Myocyte (in vitro differentiated cells): ENCODE measurements at regions not wholly inside any gene's neighbourhood (a gene's known extent, or its start where the extent isn't known, plus 50 kb on each side); places are given as distances from the start of the nearest gene placed in this dataset.

Source experiments
- DNase-seq: peaks from one replicate; pipeline ENCODE4 v3.0.0-alpha.2; 2012; ENCODE audit warnings: low read depth

- DNase-seq: no peak
These were observed 160.8 kb downstream of the FBXO8 start for GRCh38 chr4:174122705-174123104.

- peak; percentile 81 for DNase-seq
These were observed 162.8 kb downstream of the FBXO8 start for GRCh38 chr4:174120446-174121295.

GRCh38 chr4:174119830-174120229 is 163.6 kb downstream of the FBXO8 start:
- no peak for DNase-seq

GRCh38 chr4:174119051-174119450 is 164.4 kb downstream of the FBXO8 start:
- peak; percentile 16 for DNase-seq

GRCh38 chr4:174118171-174118570 is 165.3 kb downstream of the FBXO8 start:
- no peak for DNase-seq

GRCh38 chr4:174117445-174117844 is 166.0 kb downstream of the FBXO8 start:
- no peak for DNase-seq

GRCh38 chr4:174116021-174116420 is 167.4 kb downstream of the FBXO8 start:
- no peak for DNase-seq

- no peak for DNase-seq
These were observed 172.0 kb downstream of the FBXO8 start for GRCh38 chr4:174111422-174111821.

- DNase-seq: no peak
These were observed 173.3 kb downstream of the FBXO8 start for GRCh38 chr4:174110180-174110579.

GRCh38 chr4:174107746-174108354 is 175.6 kb downstream of the FBXO8 start:
- no peak for DNase-seq

GRCh38 chr4:174105202-174105601 is 178.3 kb downstream of the FBXO8 start:
- DNase-seq: no peak

- no peak for DNase-seq
These were observed 182.6 kb downstream of the FBXO8 start for GRCh38 chr4:174100910-174101309.

- no peak for DNase-seq
These were observed 183.8 kb downstream of the FBXO8 start for GRCh38 chr4:174099712-174100111.

GRCh38 chr4:174096999-174097398 is 186.5 kb downstream of the FBXO8 start:
- DNase-seq: no peak

GRCh38 chr4:174096456-174096855 is 187.0 kb downstream of the FBXO8 start:
- no peak for DNase-seq

- no peak for DNase-seq
These were observed 192.3 kb downstream of the FBXO8 start for GRCh38 chr4:174091130-174091529.

- DNase-seq: no peak
These were observed 193.8 kb downstream of the FBXO8 start for GRCh38 chr4:174089711-174090110.

GRCh38 chr4:174088795-174089194 is 194.7 kb downstream of the FBXO8 start:
- DNase-seq: no peak

GRCh38 chr4:174086829-174087799 is 196.4 kb downstream of the FBXO8 start:
- no peak for DNase-seq

GRCh38 chr4:174084981-174085380 is 198.5 kb downstream of the FBXO8 start:
- no peak for DNase-seq

GRCh38 chr4:174084542-174084941 is 198.9 kb downstream of the FBXO8 start:
- no peak for DNase-seq

- DNase-seq: peak; percentile 23
These were observed 203.1 kb downstream of the FBXO8 start for GRCh38 chr4:174080361-174080760.
